NCI-H1417 (cell line): ENCODE measurements at regions not wholly inside any gene's neighbourhood (a gene's known extent, or its start where the extent isn't known, plus 50 kb on each side); places are given as distances from the start of the nearest gene placed in this dataset.
A peak's percentile ranks its signal among the peaks of the same experiment; 100 is the strongest.

ENCODE experiments used
- DNase-seq, 3 experiments: peaks; one replicate each; lab custom pipeline; 2025; lab: John Stamatoyannopoulos, UW

- DNase-seq = peak in 1 of 3 experiments; percentile 11
Measured at GRCh38 chr14:48874711-48875110, 711.5 kb downstream of the RPS29 start.

DNA sequence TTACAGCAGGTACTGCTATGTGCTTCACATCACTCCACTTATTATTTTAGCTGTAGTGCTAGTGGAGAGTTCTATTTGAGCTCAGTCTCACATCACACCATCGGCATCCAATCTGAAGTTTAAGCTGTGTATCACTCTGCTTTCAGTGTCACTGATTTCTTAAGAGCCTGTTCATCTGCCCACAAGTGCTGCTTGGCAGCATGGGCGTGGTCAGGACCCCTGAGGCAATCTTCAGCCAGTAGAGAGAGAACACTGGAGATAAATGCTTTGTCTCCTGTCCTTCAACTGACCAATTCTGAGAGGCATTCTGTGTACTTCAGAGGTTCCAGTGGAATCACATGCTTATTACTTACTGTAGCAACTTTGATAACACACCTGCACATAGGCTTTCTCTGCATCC, 728.8 kb downstream of the RPS29 start:
- no peak for DNase-seq

GRCh38 chr14:48853159-48853558, 733.0 kb downstream of the RPS29 start:
- DNase-seq = no peak

- peak in 1 of 3 experiments; percentile 68 for DNase-seq
Measured at GRCh38 chr14:48849741-48850322, 736.3 kb downstream of the RPS29 start.

GRCh38 chr14:48842785-48843184, 743.4 kb downstream of the RPS29 start:
- no peak for DNase-seq

DNA sequence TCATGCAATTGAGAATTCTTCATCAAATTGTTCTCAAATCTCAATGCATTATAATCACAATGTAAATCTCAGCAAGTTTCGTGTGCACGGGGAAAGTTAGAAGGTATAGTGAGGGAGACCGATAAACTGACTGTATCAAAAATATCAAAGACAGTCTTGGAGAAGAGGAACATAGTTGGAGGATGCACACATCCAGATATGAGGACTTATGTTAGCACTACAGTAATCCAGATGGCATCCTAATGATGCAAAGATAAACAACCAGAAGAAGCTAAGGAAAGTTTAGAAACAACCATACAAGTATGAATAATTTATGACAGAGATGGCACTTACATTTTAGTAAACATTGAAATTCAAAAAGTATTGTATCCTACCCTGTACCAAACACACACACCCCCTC, 760.1 kb downstream of the RPS29 start:
- no peak for DNase-seq

DNA sequence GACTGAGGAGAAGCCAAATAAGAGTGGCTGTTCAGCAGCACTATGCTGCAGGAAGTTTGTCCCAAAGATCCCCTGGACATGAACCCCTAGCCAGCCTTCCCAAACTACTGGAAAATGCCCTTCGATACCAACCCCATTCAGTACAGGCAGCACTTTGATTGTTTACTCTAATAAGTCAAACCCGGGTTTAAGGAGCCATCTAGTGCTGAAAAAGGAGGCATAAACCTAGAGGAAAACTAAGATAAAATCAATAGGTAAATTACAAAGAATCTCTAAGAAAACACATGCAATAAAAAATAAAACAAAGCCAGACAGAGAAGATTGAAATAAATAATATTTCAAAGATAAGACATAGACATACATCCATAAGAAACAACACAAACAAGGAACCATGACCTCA, 771.6 kb downstream of the RPS29 start:
- no peak for DNase-seq

DNA sequence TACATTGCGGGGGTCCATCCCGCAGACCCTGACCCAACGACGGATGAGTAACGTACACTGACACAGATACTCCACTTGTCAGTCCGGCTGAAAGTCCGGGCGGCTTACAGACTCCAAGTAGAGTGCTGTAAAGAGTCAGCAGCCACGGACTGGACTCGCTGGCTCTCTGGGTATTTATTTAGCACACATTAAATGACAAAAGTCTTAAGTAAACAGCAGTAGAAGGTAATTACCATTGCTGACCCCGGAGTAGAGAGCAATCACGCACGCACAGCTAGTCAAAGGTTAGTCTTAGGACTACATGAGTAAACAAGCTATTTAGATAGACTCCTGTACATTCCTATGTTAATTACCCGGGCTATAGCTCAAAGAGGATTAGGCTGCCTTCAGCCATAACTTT, 780.9 kb downstream of the RPS29 start:
- DNase-seq = peak in 1 of 3 experiments; percentile 16

- DNase-seq = no peak
Measured at GRCh38 chr14:48792376-48793024, 793.7 kb downstream of the RPS29 start.

GRCh38 chr14:48788771-48789170, 797.4 kb downstream of the RPS29 start:
- no peak for DNase-seq

DNA sequence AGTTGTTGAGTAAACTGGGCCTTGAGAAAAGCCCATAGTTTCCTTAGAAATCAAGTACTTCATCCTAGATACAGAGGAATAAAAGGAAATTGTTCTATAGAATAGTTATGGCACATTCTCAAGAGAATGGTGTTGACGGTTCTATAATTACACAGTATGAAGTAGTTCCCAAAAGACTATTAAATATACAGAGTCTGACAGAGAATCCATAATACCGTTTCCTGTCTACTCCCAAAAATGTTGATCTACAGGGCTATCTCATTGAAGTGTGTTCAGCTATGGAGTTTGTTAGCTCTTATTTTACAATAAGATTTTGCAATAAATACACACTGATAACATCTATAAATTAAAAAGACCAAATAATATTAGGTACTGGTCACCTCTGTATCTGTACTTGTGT, 799.7 kb downstream of the RPS29 start:
- no peak for DNase-seq

DNA sequence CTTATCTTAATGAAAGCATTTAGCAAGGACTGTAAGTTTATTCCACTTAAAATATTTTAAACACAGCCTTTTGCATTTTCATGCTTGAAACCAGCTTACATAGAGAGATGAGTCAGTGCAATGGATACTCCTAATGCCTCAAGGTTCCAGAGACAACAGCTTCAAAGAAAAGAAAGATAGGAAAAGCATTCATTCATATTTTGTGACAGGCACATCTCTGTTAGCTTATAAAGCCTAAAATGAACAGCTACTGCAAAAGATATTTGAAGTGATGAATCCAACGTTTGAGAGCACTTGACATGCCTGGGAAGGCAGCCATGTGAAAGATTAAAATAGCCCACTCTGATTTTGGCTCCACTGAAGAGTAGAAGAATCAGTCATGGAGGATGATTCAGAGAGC, 814.5 kb downstream of the RPS29 start:
- no peak for DNase-seq

- DNase-seq = no peak
Measured at GRCh38 chr14:48751293-48751692, 834.9 kb downstream of the RPS29 start.

- no peak for DNase-seq
Measured at GRCh38 chr14:48748151-48748675, 838.0 kb downstream of the RPS29 start.

DNA sequence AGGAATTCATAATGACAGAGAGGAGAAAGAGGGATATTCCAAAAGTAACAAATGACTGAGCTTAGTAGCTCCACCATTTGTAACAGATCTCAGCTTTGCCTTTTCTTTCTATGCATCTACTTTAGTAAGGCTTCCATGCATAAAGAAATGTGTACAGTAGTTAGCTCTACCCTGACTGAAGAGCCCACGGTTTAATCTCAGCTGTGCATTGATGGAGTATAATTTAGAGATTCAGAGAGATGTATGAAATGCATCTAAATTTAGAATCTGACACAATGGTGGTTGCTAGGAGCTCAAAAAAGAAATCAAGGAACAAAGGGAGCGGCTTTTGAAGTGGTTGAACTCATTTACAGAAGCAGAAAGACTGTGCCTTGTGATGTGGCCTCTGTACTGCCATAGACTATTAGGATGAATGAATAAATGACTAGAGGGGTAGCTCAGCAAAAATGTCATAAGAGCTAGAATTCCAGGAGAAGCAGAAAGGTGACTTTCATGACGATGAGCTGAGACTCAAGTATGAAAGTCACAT, 838.6 kb downstream of the RPS29 start:
- DNase-seq = peak in 2 of 3 experiments; percentile 13 to 55

DNA sequence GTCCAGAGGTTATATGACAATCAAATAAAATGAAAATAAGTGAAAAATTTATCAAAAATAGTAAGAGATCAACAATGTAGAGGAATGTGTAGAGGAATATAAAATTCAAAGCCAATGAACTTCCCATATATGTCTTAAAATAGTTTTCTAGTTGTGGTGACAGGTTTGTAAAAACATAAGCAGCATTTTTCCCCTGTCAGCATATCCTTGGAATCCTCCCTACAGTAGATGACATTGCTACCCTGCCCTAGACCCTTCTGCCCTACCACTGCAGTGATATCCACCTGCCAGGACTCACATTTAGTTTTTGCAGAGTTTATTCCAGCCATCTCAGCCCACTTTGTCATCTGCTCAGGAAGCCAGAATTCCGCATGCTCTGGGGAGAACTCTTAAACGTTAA, 842.0 kb downstream of the RPS29 start:
- no peak for DNase-seq

DNA sequence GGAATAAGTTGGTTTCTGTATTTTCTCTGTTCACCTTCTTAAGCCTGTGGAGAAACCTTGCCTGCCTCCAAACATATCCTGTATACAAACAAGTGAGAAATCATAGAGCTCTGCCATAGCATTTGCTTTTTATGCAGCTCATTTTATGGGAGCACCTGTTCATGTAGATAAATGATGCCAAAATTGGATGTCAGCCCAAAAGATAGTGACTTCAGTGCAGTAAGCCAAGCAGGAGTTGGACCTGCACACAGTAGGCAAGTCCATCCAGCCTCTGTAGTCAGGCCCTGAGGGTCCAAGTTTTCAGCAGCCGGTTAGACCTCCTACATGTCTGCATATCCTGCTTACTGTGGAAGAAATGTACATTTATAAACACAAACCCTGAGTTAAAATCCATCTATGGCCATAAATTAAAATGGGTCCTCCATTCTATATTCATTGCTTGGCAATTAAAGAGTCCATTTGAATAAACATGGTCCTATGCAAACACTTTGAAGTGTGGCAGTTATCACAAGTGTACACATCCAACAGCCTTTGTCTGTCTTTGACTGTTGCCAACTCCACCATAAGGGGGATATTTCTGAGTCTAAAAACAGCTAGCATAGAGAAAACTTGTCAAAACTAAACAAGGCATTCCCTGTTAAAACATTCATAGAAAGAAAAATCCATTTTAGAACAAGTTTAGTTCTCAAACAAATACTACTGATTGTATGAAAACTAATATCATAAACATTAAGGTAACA, 847.8 kb downstream of the RPS29 start:
- peak in 1 of 3 experiments; percentile 42 for DNase-seq

GRCh38 chr14:48735607-48736006, 850.6 kb downstream of the RPS29 start:
- no peak for DNase-seq

DNA sequence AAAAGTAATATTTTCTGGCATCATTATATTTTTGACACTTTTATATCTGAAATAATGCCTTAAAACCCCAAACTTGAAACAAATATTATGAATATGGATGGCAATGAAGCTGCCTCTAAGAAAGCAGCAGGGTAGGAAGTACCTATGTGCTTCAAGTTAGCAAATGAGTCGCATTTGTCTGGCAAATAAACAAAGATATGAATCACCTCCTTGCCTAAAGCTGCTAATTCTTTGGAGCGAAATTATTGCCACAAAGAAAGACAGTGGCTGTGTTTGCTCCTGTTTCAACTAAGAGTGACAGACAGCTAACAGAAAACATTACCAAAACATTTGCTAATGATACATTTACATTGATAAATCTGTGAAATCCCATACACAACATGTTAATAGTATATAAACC, 854.9 kb downstream of the RPS29 start:
- DNase-seq = no peak

GRCh38 chr14:48726080-48726642, 860.0 kb downstream of the RPS29 start:
- DNase-seq = no peak

GRCh38 chr14:48725051-48725734, 861.0 kb downstream of the RPS29 start:
- DNase-seq = no peak
